ENCODE measurements at regions not wholly inside any gene's neighbourhood (a gene's known extent, or its start where the extent isn't known, plus 50 kb on each side); places are given as distances from the start of the nearest gene placed in this dataset.

DNA sequence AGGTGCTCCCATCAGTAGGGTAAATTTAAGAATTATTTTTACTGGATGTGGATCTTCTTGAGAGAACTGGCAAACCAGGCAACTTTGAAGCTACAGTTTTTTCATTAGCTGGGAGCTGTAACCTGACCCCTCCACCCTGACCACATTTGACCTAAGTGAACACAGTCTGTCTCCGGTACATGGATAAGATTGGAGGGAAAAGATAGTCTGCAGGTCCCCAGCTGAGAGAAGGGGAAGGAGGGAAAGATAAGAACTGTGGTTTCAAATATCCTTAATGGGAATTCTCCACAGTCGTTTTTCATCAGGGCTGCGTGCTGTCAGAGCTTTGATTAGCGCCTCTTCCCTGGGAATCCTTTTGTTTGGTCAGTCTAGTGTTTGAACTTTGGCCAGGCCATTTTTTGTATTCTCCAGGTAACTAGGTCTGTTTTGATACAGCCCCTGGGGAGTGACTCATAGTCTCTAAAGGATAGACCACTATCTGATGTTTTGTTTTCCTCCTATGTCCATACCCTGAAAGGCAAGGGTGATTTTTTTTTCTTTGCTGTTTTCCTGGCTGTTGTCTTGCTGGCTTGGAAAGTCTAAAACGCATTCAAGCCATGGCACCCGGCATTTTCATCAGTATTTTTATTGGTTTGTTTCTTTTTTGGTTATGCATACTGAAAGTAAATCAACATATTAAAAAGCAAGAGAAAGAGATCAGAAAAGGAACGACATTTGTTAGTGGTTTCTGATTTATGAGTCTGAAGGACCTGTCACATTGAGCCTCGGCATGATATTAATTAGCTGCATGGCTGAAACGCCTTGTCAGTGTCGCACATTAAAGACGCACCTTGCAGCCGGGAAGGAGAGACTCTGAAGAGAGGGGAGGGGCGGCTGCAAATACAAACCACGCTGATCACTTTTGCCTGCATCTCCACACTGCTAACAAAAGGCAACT is 183.4 kb upstream of the FN1 start:
- Mint-ChIP-seq H3K4me3 (peak overlapping the region; percentile 4), H3K36me3 (ENCODE audit: low read depth) (no peaks in the 10 kb centered on the region), H3K9me3 (no peaks in the 10 kb centered on the region), H3K4me1 (peaks cover 6% of the 10 kb centered on the region), H3K27ac (peak overlapping the region; percentile 4), H3K27me3 (peaks cover 7% of the 10 kb centered on the region)
- CTCF ChIA-PET = no interaction called here
- POLR2A ChIA-PET = no interaction called here
- no peak for DNase-seq

DNA sequence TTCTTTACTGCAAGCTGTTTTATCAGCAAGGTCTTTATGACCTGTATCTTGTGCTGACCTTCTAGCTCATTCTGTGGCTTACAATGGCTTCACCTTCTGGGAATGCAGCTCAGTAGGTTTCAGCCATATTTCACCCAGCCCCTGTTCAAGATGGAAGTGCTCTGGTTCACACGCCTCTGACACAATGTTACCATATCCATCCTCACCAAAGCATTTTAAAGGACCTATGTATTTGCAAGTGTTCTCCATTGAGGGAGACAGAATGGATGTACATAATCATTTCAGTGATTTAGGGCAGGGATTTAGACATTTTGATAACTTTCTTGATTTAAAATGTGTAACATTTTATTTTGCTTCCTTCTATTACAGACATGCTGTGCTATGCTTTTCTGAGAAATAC is 182.3 kb upstream of the FN1 start:
- H3K36me3 Mint-ChIP-seq (ENCODE audit: low read depth) = no peaks in the 10 kb centered on the region
- ChIA-PET CTCF (interaction anchor here (0.6 kb wide), 1 partner anchor 70 kb away, joined by 3 read pairs; no protein-coding TSS in a partner anchor), POLR2A (no interaction called here)
- no peaks in the 10 kb centered on the region for H3K9me3 Mint-ChIP-seq
- DNase-seq = no peak
- H3K27ac Mint-ChIP-seq = no peak overlapping the region
- peaks cover 6% of the 10 kb centered on the region for H3K4me1 Mint-ChIP-seq
- peaks cover 7% of the 10 kb centered on the region for H3K27me3 Mint-ChIP-seq
- H3K4me3 Mint-ChIP-seq = no peak overlapping the region

DNA sequence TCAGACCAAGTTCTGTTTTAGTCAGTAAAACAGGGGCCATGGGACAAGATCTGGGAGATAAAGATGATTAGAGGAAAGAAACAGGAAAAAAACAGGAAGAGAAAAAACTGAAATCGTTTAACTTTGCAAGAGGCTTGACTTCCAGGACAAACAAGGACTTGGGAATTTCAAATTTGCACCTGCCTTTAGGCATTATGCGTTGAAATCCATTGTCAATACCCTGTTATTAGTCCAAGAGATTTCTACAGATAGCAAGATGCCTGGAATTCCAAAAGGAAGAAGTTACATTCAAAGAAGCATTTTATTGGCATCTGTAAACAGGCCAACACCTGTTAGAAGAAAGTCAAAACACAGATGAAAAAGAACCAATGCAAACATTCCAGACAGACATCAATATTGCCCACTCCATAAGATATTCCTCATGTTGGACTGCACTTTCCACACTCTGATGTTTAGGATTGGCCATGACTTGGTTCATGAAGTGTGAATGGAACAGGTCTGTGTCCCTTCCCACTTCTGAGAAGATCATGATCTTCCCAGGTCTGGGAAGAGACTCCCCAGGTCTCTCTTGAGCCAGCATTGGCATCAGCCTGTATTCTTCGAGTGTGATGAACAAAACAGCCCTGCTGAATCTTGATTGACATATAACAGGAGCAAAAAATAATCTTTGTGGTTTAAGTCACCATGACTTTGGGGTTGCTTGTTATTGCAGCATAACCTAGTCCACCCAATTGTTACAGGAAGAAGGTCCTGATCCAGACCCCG is 181.4 kb upstream of the FN1 start:
- H3K27me3 Mint-ChIP-seq = peaks cover 7% of the 10 kb centered on the region
- DNase-seq = no peak
- no peak overlapping the region for H3K4me3 Mint-ChIP-seq
- H3K9me3 Mint-ChIP-seq = no peaks in the 10 kb centered on the region
- H3K4me1 Mint-ChIP-seq = peaks cover 6% of the 10 kb centered on the region
- ChIA-PET CTCF (interaction anchor here (0.6 kb wide), 1 partner anchor 71 kb away, joined by 3 read pairs; no protein-coding TSS in a partner anchor), POLR2A (no interaction called here)
- no peaks in the 10 kb centered on the region for H3K36me3 Mint-ChIP-seq (ENCODE audit: low read depth)
- no peak overlapping the region for H3K27ac Mint-ChIP-seq

DNA sequence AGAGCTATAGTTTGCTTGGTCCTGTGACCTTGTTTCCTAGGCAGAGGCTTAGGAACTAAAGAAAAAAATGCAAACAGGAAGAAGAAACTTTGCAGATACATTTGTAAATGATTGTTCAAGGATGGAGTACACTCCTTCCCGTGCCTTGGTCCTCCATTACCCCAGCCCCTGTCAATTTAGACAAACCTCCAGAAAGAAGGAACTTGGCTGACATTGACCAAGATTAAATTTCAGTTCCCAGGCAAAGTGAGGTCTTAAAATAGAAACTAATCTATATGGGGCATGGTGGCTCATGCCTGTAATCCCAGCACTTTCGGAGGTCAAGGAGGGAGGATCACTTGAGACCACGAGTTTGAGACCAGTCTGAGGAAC is 179.9 kb upstream of the FN1 start:
- ChIA-PET POLR2A (no interaction called here), CTCF (no interaction called here)
- no peak overlapping the region for H3K27ac Mint-ChIP-seq
- no peak for DNase-seq
- peaks cover 6% of the 10 kb centered on the region for H3K4me1 Mint-ChIP-seq
- H3K27me3 Mint-ChIP-seq = peaks cover 7% of the 10 kb centered on the region
- H3K9me3 Mint-ChIP-seq = no peaks in the 10 kb centered on the region
- no peak overlapping the region for H3K4me3 Mint-ChIP-seq
- no peaks in the 10 kb centered on the region for H3K36me3 Mint-ChIP-seq (ENCODE audit: low read depth)

DNA sequence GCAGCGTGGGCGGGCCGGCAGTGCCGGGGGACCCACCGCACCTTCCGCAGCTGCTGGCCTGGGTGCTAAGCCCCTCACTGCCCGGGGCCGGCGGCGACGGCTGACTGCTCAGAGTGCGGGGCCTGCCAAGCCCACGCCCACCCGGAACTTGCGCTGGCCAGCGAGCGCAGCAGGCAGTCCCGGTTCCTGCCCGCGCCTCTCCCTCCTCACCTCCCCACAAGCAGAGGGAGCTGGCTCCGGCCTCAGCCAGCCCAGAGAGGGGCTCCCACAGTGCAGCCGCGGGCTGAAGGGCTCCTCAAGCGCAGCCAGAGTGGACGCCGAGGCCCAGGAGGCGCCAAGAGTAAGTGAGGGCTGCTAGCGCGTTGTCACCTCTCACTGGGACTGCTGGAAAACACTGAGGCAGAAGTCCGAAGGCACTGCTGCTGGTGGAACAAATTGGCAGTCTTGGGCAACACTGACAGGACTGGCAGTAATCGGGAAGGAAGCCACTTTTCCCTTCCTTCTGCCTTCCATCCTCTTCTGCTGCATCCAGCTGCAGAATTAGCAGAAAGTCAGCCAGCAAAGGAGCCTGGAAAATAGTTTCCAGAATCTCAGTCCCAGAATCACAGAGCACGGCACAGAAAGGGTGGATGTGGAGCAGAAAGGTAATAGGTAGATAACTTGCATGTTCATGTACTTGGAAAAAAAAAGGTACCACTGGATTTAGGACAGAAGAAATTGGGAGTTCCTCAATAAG is 179.4 kb upstream of the FN1 start:
- Mint-ChIP-seq H3K9me3 (no peaks in the 10 kb centered on the region), H3K27ac (no peak overlapping the region), H3K36me3 (ENCODE audit: low read depth) (no peaks in the 10 kb centered on the region), H3K4me1 (peaks cover 6% of the 10 kb centered on the region), H3K4me3 (no peak overlapping the region), H3K27me3 (peaks cover 7% of the 10 kb centered on the region)
- DNase-seq = no peak
- ChIA-PET CTCF (no interaction called here), POLR2A (no interaction called here)

DNA sequence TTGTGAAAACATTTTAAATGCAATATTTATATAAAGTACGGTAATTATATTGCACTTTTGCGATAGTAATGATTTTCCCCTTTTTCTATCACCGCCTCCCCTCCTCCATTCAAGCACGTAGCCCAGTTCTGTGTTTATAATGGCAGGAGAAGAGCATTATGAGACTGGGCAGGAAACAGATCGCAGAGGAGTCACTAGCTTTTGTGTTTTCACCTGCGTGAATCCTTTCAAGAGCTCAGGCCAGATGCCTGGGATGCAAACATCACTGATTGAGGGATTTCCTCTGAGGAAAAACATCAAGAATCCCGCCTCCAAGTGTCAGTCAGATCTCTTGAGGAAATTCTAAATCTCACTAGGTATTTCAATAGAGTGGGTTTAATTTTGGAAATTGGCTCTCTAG is 178.4 kb upstream of the FN1 start:
- POLR2A ChIA-PET = no interaction called here
- Mint-ChIP-seq H3K36me3 (ENCODE audit: low read depth) (no peaks in the 10 kb centered on the region), H3K4me3 (no peak overlapping the region), H3K4me1 (no peaks in the 10 kb centered on the region), H3K9me3 (no peaks in the 10 kb centered on the region), H3K27me3 (peaks cover 3% of the 10 kb centered on the region), H3K27ac (no peak overlapping the region)
- no peak for DNase-seq
- CTCF ChIA-PET = no interaction called here

DNA sequence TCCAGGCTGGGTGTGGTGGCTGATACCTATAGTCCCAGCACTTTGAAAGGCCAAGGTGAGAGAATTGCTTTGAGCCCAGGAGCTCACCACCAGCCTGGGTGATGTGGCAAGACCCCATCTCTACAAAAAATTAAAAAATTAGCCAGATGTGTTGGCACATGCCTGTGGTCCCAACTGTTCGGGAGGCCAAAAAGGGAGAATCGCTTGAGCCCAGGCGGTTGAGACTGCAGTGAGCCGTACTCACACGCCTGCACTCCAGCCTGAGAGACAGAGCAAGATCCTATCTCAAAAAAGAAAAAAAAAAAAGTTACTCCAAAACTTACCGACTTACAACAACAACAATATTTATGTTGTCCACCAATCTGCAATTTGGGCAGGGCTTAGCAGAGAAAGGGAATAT is 178.0 kb upstream of the FN1 start:
- Mint-ChIP-seq H3K9me3 (no peaks in the 10 kb centered on the region), H3K4me1 (no peaks in the 10 kb centered on the region), H3K27me3 (peaks cover 2% of the 10 kb centered on the region), H3K4me3 (no peak overlapping the region), H3K27ac (no peak overlapping the region), H3K36me3 (ENCODE audit: low read depth) (no peaks in the 10 kb centered on the region)
- ChIA-PET CTCF (interaction anchor here (0.9 kb wide), 1 partner anchor 17 kb away, joined by 3 read pairs; no protein-coding TSS in a partner anchor), POLR2A (no interaction called here)
- DNase-seq = no peak

DNA sequence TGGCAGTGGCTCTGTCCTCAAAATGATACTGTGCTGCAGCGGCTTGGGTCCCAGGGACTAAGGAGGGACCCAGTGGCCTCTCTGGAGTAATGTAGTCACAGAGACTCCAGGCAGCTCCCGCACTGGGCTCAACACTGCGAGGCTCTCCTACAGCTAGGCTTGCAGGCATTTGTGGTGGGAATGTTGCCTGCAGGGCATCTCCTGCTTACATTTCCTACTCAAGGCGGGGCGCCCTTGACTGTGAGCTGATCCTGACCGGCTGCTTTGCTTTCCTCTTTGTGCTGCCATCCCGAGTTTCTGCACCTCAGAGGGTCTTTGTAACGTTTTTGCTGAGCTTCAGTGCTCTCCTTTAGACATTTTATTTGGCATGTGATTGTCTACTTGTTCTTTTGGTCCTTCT is 177.4 kb upstream of the FN1 start:
- DNase-seq = no peak
- Mint-ChIP-seq H3K36me3 (ENCODE audit: low read depth) (no peaks in the 10 kb centered on the region), H3K4me1 (no peaks in the 10 kb centered on the region), H3K27ac (no peak overlapping the region), H3K9me3 (no peaks in the 10 kb centered on the region), H3K27me3 (peaks cover 2% of the 10 kb centered on the region), H3K4me3 (no peak overlapping the region)
- CTCF ChIA-PET = interaction anchor here (0.6 to 0.9 kb wide), 2 partner anchors 17 to 267 kb away, joined by 3 to 7 read pairs; no protein-coding TSS in a partner anchor
- POLR2A ChIA-PET = no interaction called here

DNA sequence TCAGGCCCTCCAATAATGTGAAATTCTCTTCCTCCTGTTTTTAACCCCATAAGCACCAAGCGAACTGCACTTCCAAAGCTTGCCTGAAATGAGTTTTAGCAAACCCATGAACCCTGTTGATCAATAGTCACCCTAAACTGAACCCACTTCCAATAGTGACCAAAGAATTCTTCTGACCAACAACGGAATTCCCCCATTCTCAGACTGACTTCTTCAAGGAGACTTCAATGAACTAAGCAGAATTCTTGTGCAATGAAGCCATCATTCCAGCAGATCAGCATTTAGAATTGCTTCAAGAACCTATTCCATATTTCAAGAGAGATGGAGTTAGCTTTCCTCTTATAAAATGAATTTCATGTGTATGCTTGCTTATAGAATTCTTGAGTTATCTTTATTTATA is 176.9 kb upstream of the FN1 start:
- Mint-ChIP-seq H3K9me3 (no peaks in the 10 kb centered on the region), H3K4me3 (no peak overlapping the region), H3K4me1 (no peaks in the 10 kb centered on the region), H3K27ac (no peak overlapping the region), H3K36me3 (ENCODE audit: low read depth) (no peaks in the 10 kb centered on the region), H3K27me3 (no peaks in the 10 kb centered on the region)
- ChIA-PET CTCF (interaction anchor here (0.6 kb wide), 1 partner anchor 267 kb away, joined by 7 read pairs; no protein-coding TSS in a partner anchor), POLR2A (no interaction called here)
- no peak for DNase-seq

DNA sequence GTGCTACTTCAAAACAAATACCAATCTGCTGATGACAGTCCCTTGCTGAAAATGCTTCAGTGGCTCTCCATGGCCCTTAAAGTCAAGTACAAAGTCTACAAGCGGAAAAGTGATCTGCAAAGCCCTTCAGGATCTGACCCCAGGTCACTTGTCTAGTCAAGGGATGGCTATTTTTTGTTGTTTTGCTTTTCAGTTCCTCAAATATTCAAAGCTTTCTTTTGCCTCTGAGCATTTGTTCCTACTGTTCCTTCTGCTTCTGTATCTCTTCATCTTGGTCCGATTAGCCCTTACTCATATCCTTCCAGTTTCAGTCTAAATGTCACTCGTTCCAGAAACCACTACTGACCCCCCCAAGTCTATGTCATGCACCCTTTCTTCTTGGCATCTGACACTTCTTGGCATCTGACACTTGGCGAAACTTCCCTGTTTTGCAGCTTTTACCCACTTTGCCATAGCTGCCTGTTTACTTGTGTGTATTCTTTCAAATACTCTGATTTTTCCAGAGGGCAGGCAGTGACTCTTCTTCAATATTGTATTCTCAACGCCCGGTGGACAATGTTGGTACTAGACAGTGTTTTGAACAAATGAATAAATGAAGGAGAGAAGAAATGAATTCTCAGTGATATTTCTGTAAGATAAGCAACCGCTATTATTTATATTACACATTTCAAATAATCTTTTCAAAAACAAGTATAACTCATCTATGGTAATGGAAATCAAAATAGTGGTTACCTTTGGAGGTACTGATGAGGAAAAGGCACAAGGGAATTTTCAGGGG is 175.9 kb upstream of the FN1 start:
- Mint-ChIP-seq H3K27me3 (no peaks in the 10 kb centered on the region), H3K9me3 (no peaks in the 10 kb centered on the region), H3K27ac (no peak overlapping the region), H3K36me3 (ENCODE audit: low read depth) (no peaks in the 10 kb centered on the region), H3K4me1 (no peaks in the 10 kb centered on the region), H3K4me3 (no peak overlapping the region)
- POLR2A ChIA-PET = no interaction called here
- CTCF ChIA-PET = no interaction called here
- no peak for DNase-seq

DNA sequence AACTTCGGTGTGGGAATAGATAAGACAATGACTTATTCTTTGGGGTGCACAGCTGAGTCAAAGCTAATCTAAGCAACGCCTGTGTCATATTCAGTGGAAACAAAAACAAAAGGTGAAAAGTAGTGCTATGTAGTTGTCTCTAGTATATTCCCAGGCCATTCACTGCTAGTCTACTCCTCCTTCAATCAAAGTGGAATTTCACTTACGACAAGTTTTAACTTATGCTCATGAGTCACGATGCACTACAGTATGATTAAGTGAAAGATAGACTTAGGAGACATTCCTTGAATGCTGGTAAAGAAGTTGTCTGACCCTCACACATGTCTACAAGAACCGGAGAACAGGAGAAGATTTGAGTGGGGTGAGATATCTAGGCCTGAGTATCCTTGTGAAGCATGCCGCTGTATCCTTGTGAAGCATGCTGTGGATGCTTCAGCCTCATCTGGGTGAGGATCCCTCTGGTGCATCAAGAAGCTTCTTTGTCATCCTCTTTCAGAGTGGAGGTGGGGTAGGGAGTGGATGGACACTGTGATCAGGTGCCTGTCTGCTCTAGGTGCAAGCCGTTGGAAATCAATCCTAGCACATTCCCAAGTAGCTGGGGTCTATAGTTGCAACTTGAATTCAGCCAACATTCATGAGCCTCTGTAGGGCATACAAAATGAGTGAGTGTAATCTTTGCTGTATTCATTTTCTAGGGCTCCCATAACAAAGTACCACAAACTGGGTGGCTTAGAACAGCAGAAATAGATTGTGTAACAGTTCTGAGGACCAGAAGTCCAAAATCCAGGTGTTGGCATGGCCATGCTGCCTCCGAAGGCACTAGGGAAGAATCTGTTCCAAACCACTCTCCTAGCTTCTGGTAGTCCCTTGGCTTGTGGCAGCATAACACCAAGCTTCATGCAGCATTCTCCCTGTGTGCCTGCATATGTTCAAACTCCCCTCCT is 173.5 kb upstream of the FN1 start:
- H3K27ac Mint-ChIP-seq = no peak overlapping the region
- no peaks in the 10 kb centered on the region for H3K27me3 Mint-ChIP-seq
- no peaks in the 10 kb centered on the region for H3K36me3 Mint-ChIP-seq (ENCODE audit: low read depth)
- CTCF ChIA-PET = interaction anchor here (0.9 kb wide), 1 partner anchor 8 kb away, joined by 3 read pairs; no protein-coding TSS in a partner anchor
- no peaks in the 10 kb centered on the region for H3K4me1 Mint-ChIP-seq
- POLR2A ChIA-PET = no interaction called here
- no peak overlapping the region for H3K4me3 Mint-ChIP-seq
- H3K9me3 Mint-ChIP-seq = no peaks in the 10 kb centered on the region
- DNase-seq = no peak

DNA sequence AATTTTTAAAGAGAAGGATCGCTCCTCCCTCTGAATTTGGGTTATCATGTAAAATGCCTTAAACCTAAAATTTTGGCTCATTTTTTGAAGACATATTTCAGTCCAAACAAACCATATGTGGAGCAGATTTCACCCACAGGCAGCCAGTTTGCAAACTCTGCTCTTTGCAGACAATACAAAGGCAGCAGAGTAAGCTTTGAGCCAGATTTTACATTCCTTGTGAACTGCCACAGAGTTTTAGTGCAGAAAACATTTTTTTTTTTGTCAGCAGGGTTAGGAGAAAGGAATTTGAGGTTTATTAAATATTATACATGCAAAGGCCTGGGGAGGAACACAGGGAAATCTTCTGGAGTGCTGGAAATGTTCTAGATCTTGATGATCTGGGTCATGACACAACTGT is 171.9 kb upstream of the FN1 start:
- Mint-ChIP-seq H3K4me3 (no peak overlapping the region), H3K27me3 (no peaks in the 10 kb centered on the region), H3K4me1 (no peaks in the 10 kb centered on the region), H3K27ac (no peak overlapping the region), H3K9me3 (no peaks in the 10 kb centered on the region), H3K36me3 (ENCODE audit: low read depth) (no peaks in the 10 kb centered on the region)
- CTCF ChIA-PET = no interaction called here
- DNase-seq = no peak
- POLR2A ChIA-PET = no interaction called here

Data from activated CD4-positive, alpha-beta T cell treated with anti-CD3 and anti-CD28 coated beads, Interleukin-2, amount 10 ng/mL, durations not matched to agents 7 days and 5 days (primary cell).